ENCODE measurements at regions not wholly inside any gene's neighbourhood (a gene's known extent, or its start where the extent isn't known, plus 50 kb on each side); places are given as distances from the start of the nearest gene placed in this dataset.
"Not testable (repeated sequence)": the region's sequence is repeated elsewhere in the genome, so short reads cannot be mapped to it uniquely, and the experiment has no call there.

DNA sequence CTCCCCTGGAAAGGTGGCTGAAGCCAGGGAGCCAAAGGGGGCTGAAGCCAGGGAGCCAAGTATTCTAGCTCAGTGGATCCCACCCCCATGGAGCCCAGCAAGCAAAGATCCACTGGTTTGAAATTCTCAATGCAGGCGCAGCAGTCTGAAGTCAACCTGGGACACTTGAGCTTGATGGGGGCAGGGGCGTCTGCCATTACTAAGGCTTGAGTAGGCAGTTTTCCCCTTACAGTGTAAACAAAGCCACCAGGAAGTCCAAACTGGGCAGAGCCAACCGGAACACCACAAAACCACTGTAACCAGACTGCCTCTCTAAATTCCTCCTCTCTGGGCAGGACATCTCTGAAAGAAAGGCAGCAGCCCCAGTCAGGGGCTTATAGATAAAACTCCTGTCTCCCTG, 308.2 kb downstream of the AGTPBP1 start:
- TF ChIP-seq, protein P1, sequence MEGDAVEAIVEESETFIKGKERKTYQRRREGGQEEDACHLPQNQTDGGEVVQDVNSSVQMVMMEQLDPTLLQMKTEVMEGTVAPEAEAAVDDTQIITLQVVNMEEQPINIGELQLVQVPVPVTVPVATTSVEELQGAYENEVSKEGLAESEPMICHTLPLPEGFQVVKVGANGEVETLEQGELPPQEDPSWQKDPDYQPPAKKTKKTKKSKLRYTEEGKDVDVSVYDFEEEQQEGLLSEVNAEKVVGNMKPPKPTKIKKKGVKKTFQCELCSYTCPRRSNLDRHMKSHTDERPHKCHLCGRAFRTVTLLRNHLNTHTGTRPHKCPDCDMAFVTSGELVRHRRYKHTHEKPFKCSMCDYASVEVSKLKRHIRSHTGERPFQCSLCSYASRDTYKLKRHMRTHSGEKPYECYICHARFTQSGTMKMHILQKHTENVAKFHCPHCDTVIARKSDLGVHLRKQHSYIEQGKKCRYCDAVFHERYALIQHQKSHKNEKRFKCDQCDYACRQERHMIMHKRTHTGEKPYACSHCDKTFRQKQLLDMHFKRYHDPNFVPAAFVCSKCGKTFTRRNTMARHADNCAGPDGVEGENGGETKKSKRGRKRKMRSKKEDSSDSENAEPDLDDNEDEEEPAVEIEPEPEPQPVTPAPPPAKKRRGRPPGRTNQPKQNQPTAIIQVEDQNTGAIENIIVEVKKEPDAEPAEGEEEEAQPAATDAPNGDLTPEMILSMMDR (IDR thresholded peaks at IDR 0.05; ENCODE audit: insufficient read depth, low read length) = not testable (repeated sequence)
- TF ChIP-seq, protein P2, sequence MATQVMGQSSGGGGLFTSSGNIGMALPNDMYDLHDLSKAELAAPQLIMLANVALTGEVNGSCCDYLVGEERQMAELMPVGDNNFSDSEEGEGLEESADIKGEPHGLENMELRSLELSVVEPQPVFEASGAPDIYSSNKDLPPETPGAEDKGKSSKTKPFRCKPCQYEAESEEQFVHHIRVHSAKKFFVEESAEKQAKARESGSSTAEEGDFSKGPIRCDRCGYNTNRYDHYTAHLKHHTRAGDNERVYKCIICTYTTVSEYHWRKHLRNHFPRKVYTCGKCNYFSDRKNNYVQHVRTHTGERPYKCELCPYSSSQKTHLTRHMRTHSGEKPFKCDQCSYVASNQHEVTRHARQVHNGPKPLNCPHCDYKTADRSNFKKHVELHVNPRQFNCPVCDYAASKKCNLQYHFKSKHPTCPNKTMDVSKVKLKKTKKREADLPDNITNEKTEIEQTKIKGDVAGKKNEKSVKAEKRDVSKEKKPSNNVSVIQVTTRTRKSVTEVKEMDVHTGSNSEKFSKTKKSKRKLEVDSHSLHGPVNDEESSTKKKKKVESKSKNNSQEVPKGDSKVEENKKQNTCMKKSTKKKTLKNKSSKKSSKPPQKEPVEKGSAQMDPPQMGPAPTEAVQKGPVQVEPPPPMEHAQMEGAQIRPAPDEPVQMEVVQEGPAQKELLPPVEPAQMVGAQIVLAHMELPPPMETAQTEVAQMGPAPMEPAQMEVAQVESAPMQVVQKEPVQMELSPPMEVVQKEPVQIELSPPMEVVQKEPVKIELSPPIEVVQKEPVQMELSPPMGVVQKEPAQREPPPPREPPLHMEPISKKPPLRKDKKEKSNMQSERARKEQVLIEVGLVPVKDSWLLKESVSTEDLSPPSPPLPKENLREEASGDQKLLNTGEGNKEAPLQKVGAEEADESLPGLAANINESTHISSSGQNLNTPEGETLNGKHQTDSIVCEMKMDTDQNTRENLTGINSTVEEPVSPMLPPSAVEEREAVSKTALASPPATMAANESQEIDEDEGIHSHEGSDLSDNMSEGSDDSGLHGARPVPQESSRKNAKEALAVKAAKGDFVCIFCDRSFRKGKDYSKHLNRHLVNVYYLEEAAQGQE (IDR thresholded peaks at IDR 0.05; ENCODE audit: insufficient replicate concordance, low read depth) = not testable (repeated sequence)

Data from HL-60 (cell line).